ENCODE measurements at regions not wholly inside any gene's neighbourhood (a gene's known extent, or its start where the extent isn't known, plus 50 kb on each side); places are given as distances from the start of the nearest gene placed in this dataset.

- TF ChIP-seq JUND (IDR thresholded peaks at IDR 0.05; ENCODE audit: low read depth), result no peak
- in situ Hi-C loops (cut with HindIII; ENCODE audit: low pct_unique_long_range_greater_than_20kb, low sequenced_read_pairs), result no loop called here
- DNase-seq (ENCODE audit: low read depth in 1 of 2, low spot score in 1 of 2), result no peak
Measured at GRCh38 chr6:14638435-14638905, 520.9 kb downstream of the CD83 start.

DNA sequence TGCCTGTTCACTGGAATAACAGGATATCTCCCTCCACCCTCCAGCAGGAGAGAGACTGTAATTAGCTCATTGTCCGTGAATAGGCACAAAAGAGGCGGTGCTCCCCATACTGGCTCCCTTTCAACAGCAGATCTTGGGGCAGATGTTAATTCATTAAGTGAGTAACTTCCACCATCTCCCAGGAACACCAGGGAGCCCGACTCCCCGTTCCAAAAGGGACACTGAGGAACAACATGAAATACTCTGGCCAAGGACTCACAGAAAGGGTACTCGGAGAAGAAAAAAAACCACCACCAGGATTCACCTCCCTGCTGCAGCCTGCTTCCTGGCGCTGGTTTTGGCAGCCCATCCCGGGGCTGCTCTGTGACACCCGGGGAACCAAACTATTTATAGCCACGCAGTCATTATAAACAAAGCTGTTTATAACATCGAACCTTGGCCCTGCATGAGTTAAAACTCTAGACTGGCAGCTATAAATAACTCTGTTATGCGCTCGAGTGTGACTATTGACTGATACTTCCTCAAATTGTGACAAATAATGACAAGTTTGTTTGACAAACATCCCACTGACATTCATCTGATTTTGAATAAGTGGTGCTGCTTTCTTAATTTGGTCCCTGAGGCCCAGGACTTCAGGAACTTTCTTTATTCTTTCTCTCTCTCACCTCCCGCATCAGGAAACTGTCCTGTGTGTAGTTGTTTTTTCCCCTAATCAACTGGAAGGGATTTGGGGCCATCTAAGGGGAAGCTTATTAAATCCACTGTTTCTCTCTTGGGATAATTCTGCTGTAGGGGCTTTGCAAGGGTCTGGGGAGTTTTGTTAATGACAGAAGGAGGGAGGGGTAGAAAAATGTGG is 521.6 kb downstream of the CD83 start:
- DNase-seq (ENCODE audit: low read depth in 1 of 2, low spot score in 1 of 2), result no peak
- in situ Hi-C loops (cut with HindIII; ENCODE audit: low pct_unique_long_range_greater_than_20kb, low sequenced_read_pairs), result no loop called here
- no peak for TF ChIP-seq JUND (IDR thresholded peaks at IDR 0.05; ENCODE audit: low read depth)

DNA sequence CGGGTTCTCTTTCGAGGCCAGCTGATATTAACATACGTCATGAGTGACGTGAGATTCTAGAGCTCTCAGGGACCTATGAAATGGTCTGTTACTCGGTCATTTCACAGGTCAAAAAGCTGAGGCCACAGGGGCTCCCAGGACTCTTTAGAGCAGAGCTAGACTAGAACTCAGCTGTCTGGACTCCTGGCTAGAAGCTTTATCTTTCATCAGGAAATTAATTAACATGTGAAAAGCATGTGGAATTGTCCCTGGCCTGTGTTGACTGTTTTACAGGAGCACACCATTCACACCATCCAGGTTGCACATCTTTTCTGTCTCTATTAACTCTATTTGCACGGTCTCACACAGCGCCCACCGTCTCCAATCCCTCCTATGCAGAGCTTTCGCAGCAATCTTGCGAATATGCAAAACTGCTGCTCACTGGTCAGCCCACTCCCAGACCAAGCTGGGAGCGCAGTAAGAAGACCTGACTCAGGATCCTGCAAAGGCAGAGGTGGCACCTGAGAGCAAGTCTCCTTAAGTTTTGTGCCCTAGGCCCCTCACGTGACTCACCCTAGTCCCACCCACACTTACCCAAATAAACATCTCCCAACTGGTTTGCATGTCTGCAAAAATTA is 522.5 kb downstream of the CD83 start:
- no peak for TF ChIP-seq JUND (IDR thresholded peaks at IDR 0.05; ENCODE audit: low read depth)
- no peak for DNase-seq (ENCODE audit: low read depth in 1 of 2, low spot score in 1 of 2)
- in situ Hi-C loops (cut with HindIII; ENCODE audit: low pct_unique_long_range_greater_than_20kb, low sequenced_read_pairs), result no loop called here

- in situ Hi-C loops (cut with HindIII; ENCODE audit: low pct_unique_long_range_greater_than_20kb, low sequenced_read_pairs), result no loop called here
- DNase-seq (ENCODE audit: low read depth in 1 of 2, low spot score in 1 of 2), result no peak
- TF ChIP-seq JUND (IDR thresholded peaks at IDR 0.05; ENCODE audit: low read depth), result no peak
Measured at GRCh38 chr6:14640631-14641030, 523.1 kb downstream of the CD83 start.

- in situ Hi-C loops (cut with HindIII; ENCODE audit: low pct_unique_long_range_greater_than_20kb, low sequenced_read_pairs), result no loop called here
- DNase-seq (ENCODE audit: low read depth in 1 of 2, low spot score in 1 of 2), result no peak
- TF ChIP-seq JUND (IDR thresholded peaks at IDR 0.05; ENCODE audit: low read depth), result no peak
Measured at GRCh38 chr6:14641423-14642135, 524.0 kb downstream of the CD83 start.

DNA sequence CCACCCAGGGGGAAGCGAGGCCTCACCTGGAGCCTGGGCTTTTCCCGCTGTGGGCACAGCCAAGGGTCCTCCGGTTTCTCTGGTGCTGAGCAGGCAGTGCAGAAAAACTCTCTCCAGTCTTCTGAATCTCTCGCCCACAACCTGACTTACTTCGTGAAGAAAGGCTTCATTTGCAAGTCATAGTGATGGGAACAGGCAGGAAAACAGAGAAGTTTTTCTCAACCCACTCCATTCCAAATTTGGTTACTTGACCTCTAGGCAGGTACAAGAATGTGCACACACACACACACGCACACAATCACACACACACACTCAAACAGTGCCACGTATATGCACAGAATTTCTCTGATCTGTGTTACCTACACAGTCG is 524.5 kb downstream of the CD83 start:
- DNase-seq (ENCODE audit: low read depth in 1 of 2, low spot score in 1 of 2), result no peak
- TF ChIP-seq JUND (IDR thresholded peaks at IDR 0.05; ENCODE audit: low read depth), result no peak
- in situ Hi-C loops (cut with HindIII; ENCODE audit: low pct_unique_long_range_greater_than_20kb, low sequenced_read_pairs), result no loop called here

GRCh38 chr6:14642842-14643241 is 525.3 kb downstream of the CD83 start:
- DNase-seq (ENCODE audit: low read depth in 1 of 2, low spot score in 1 of 2), result no peak
- in situ Hi-C loops (cut with HindIII; ENCODE audit: low pct_unique_long_range_greater_than_20kb, low sequenced_read_pairs), result no loop called here
- TF ChIP-seq JUND (IDR thresholded peaks at IDR 0.05; ENCODE audit: low read depth), result no peak

DNA sequence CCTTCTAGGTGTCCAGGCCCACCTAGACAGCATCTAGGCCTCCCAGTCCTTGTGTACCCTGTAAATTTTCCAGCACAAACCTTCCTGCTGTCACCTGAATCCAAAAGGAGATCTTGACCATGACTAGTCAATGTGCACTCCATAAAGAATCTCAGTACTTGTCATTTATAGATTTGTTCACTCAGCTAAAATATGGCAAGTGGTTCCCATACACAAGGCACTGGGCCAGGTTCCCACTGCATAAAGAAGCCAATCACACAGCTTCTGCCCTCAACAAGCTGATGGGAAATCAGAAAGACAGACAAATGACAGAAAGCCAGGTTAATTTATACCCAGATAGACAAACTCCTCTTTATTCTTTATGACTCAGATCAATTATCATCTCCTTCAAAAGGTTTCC is 526.8 kb downstream of the CD83 start:
- in situ Hi-C loops (cut with HindIII; ENCODE audit: low pct_unique_long_range_greater_than_20kb, low sequenced_read_pairs), result no loop called here
- TF ChIP-seq JUND (IDR thresholded peaks at IDR 0.05; ENCODE audit: low read depth), result no peak
- no peak for DNase-seq (ENCODE audit: low read depth in 1 of 2, low spot score in 1 of 2)

DNA sequence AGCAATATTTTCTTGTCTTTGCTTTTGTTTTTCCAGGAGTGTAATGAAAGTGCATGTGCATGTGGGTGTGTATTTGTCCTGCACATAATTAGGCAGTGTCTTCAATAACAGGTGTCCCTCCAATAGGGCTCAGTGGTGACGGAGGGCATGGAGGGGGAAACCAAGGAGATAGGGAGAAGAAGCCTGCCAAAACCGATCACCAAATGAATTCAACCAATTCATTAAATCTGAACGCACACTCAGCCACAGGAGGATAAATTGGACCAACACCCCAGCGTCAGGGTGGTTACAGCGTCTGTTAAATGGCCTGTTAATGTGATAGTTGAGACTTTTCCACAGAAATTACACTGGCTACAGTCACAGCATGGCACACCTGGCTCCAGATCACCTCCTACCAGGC is 527.6 kb downstream of the CD83 start:
- TF ChIP-seq JUND (IDR thresholded peaks at IDR 0.05; ENCODE audit: low read depth), result no peak
- DNase-seq (ENCODE audit: low read depth in 1 of 2, low spot score in 1 of 2), result no peak
- in situ Hi-C loops (cut with HindIII; ENCODE audit: low pct_unique_long_range_greater_than_20kb, low sequenced_read_pairs), result no loop called here

GRCh38 chr6:14645841-14646240 is 528.3 kb downstream of the CD83 start:
- in situ Hi-C loops (cut with HindIII; ENCODE audit: low pct_unique_long_range_greater_than_20kb, low sequenced_read_pairs), result no loop called here

DNA sequence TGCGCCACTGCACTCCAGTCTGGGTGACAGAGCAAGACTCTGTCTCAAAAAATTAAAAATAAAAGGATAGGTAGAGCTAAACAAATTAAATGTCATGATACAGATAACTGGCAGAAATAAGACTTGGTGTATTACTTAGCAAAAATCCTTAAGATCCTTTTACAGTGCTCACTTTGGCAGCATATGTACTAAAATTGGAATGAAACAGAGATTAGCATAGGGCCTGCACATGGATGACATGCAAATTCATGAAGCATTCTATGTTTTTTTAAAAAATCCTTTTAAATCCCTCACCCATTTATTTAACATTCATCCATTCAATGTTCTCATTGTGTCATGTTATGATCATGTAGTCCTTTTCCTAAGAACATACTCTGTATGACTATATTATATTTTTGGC is 528.8 kb downstream of the CD83 start:
- no peak for TF ChIP-seq JUND (IDR thresholded peaks at IDR 0.05; ENCODE audit: low read depth)
- no peak for DNase-seq (ENCODE audit: low read depth in 1 of 2, low spot score in 1 of 2)
- in situ Hi-C loops (cut with HindIII; ENCODE audit: low pct_unique_long_range_greater_than_20kb, low sequenced_read_pairs), result no loop called here

More at GRCh38 chr6:14645841-14646240, 528.3 kb downstream of the CD83 start:
- DNase-seq (ENCODE audit: low read depth in 1 of 2, low spot score in 1 of 2), result no peak
- no peak for TF ChIP-seq JUND (IDR thresholded peaks at IDR 0.05; ENCODE audit: low read depth)

DNA sequence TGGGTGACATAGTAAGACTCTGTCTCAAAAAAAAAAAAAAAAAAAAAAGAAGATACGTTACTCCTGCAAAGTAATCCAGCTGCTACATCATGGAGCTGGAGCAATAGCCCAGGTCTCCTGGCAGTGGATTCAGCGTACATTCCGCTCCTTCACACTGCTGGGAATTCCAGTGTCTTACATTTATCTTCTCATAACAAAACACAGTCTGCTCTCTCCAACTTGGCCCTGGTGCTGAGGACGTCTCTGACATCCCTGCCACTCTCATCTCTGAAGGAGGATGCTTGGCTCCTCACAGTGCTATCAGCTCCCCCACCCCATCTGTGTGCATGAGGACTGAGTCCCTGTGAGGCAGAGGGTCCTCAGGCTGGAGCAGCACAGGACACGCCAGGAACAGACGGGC is 529.8 kb downstream of the CD83 start:
- in situ Hi-C loops (cut with HindIII; ENCODE audit: low pct_unique_long_range_greater_than_20kb, low sequenced_read_pairs), result no loop called here
- DNase-seq (ENCODE audit: low read depth in 1 of 2, low spot score in 1 of 2), result no peak
- TF ChIP-seq JUND (IDR thresholded peaks at IDR 0.05; ENCODE audit: low read depth), result no peak

DNA sequence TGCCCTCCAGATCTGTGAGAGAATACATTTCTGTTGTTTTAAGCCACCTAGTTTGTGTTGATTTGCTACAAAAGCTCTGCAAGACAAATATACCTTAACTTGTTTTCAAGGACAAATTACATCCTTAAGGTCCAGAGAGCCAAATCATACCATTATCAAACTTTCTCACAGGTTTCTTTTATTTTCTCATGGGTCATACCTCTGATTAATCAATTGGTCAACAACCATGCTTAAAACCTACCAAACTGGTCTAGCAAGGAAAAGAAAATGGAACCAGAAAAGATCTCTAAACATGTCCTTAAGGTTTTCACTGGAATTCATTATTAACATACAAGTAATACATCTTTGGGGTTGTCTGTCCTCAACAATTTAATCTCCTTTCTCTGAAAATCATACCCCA is 535.0 kb downstream of the CD83 start:
- peak in 1 of 2 experiments; percentile 42 for DNase-seq (ENCODE audit: low read depth in 1 of 2, low spot score in 1 of 2)
- no peak for TF ChIP-seq JUND (IDR thresholded peaks at IDR 0.05; ENCODE audit: low read depth)
- in situ Hi-C loops (cut with HindIII; ENCODE audit: low pct_unique_long_range_greater_than_20kb, low sequenced_read_pairs), result no loop called here
